CD4-positive, alpha-beta T cell treated with Interleukin-21 for 1 hour (primary cell): ENCODE measurements at regions not wholly inside any gene's neighbourhood (a gene's known extent, or its start where the extent isn't known, plus 50 kb on each side); places are given as distances from the start of the nearest gene placed in this dataset.

Source experiments
- DNase-seq: peaks from one replicate; pipeline ENCODE4 v3.0.0-alpha.2; 2020

GRCh38 chrX:14125462-14125861, 95.8 kb upstream of the GEMIN8 start:
- DNase-seq: no peak

GRCh38 chrX:14124562-14124961, 94.9 kb upstream of the GEMIN8 start:
- no peak for DNase-seq

GRCh38 chrX:14095702-14096101, 66.0 kb upstream of the GEMIN8 start:
- peak; percentile 50 for DNase-seq

GRCh38 chrX:14094191-14094590, 64.5 kb upstream of the GEMIN8 start:
- DNase-seq: no peak

- DNase-seq: no peak
These were observed 54.8 kb upstream of the GEMIN8 start for GRCh38 chrX:14084466-14084865.

GRCh38 chrX:14083783-14084182, 54.1 kb upstream of the GEMIN8 start:
- DNase-seq: no peak

GRCh38 chrX:14079891-14080430, 50.3 kb upstream of the GEMIN8 start:
- no peak for DNase-seq
